Cardiac fibroblast (primary cell): ENCODE measurements at regions not wholly inside any gene's neighbourhood (a gene's known extent, or its start where the extent isn't known, plus 50 kb on each side); places are given as distances from the start of the nearest gene placed in this dataset.

Experiments
- DNase-seq, 2 donors: peaks; one replicate each; pipeline versions ENCODE4 v3.0.0 to v3.0.0-alpha.2; 2010; ENCODE audit warnings: low read depth in 2 of 2
- H3K4me3 ChIP-seq, 2 donors: replicated peaks in 1 of 2; 1 replicate in 1 of 2; 2 replicates in 1 of 2; pipeline ENCODE4 v1.5.1; 2011; ENCODE audit warnings: low read depth in 2 of 2, low read length in 2 of 2, mild to moderate bottlenecking in 2 of 2, moderate library complexity in 1 of 2
- CTCF ChIP-seq: IDR thresholded peaks from one replicate; pipeline ENCODE4 v1.5.1; 2011; ENCODE audit warnings: low read depth, mild to moderate bottlenecking, low read length, inconsistent platforms

- DNase-seq, result no peak
- no peak for TF ChIP-seq CTCF
- no peak overlapping the region for H3K4me3 ChIP-seq
These were observed 1196.6 kb downstream of the CDH11 start for GRCh38 chr16:63925221-63925620.

- no peak overlapping the region for H3K4me3 ChIP-seq
- no peak for TF ChIP-seq CTCF
- no peak for DNase-seq
These were observed 1199.3 kb downstream of the CDH11 start for GRCh38 chr16:63922560-63922959.

GRCh38 chr16:63921737-63922295 is 1200.0 kb downstream of the CDH11 start:
- no peak for DNase-seq
- no peak overlapping the region for H3K4me3 ChIP-seq
- TF ChIP-seq CTCF, result no peak

DNA sequence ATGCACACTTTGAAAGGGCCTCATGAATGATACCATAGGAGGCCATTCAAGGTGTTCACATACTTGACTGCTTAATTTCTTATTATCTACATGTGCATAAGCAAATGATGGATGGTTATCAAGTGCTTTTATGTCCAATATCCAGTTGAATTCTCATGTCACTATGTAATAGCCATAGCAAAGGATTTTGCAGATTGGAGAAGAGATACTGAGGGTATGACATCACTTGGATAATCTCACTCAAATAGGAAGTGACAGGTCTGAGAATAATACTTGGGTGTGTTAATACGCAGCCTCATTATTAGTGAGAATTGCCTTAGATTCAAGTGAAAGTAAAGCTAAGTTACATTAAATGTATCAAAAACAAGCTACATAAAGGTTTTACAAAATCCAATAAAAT is 1208.6 kb downstream of the CDH11 start:
- no peak overlapping the region for H3K4me3 ChIP-seq
- no peak for DNase-seq
- no peak for TF ChIP-seq CTCF

GRCh38 chr16:63907251-63907650 is 1214.6 kb downstream of the CDH11 start:
- H3K4me3 ChIP-seq, result no peak overlapping the region
- no peak for TF ChIP-seq CTCF
- no peak for DNase-seq

- no peak overlapping the region for H3K4me3 ChIP-seq
- DNase-seq, result no peak
- TF ChIP-seq CTCF, result no peak
These were observed 1216.9 kb downstream of the CDH11 start for GRCh38 chr16:63904930-63905329.

DNA sequence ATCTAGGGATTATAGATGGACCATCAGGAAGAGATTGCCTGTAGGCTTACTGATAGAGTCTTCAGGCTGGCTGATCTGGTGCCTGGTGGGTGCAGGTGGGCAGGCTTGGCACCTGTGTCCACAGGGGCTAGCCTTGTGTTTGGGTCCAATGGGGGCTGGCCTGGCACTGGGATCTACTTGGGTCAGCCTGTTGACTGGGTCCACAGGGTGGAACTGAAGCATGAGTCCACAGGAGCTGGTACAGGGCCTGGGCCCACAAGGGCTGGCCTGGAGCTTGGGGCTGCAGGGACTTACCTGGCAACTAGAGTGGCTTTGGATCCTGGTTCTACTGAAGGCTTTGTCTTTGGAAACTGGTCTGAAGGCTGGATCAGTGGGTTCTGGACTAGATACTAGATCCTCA is 1217.7 kb downstream of the CDH11 start:
- no peak for TF ChIP-seq CTCF
- H3K4me3 ChIP-seq, result no peak overlapping the region
- no peak for DNase-seq
